SKM-1 (cell line): ENCODE measurements at regions not wholly inside any gene's neighbourhood (a gene's known extent, or its start where the extent isn't known, plus 50 kb on each side); places are given as distances from the start of the nearest gene placed in this dataset.
"Not testable (repeated sequence)": the region's sequence is repeated elsewhere in the genome, so short reads cannot be mapped to it uniquely, and the experiment has no call there.

Experiments used
- DNase-seq: peaks from one replicate; lab custom pipeline; 2025; ENCODE audit not compliant: unreplicated experiment; lab: John Stamatoyannopoulos, UW

- no peak for DNase-seq
Measured at GRCh38 chr3:170711786-170712185, 125.9 kb upstream of the SLC7A14 start.

GRCh38 chr3:170709046-170709445, 123.2 kb upstream of the SLC7A14 start:
- DNase-seq, result peak; percentile 83

- no peak for DNase-seq
Measured at GRCh38 chr3:170707899-170708298, 122.0 kb upstream of the SLC7A14 start.

- DNase-seq, result no peak
Measured at GRCh38 chr3:170705131-170705530, 119.3 kb upstream of the SLC7A14 start.

GRCh38 chr3:170703121-170703588, 117.3 kb upstream of the SLC7A14 start:
- DNase-seq, result no peak

- DNase-seq, result no peak
Measured at GRCh38 chr3:170701696-170702678, 116.1 kb upstream of the SLC7A14 start.

GRCh38 chr3:170700054-170700404, 114.2 kb upstream of the SLC7A14 start:
- no peak for DNase-seq

GRCh38 chr3:170699158-170700053, 113.5 kb upstream of the SLC7A14 start:
- DNase-seq, result no peak

- DNase-seq, result no peak
Measured at GRCh38 chr3:170697908-170698307, 112.0 kb upstream of the SLC7A14 start.

GRCh38 chr3:170697131-170697530, 111.3 kb upstream of the SLC7A14 start:
- DNase-seq, result no peak

GRCh38 chr3:170695486-170696064, 109.7 kb upstream of the SLC7A14 start:
- no peak for DNase-seq

GRCh38 chr3:170692720-170693119, 106.8 kb upstream of the SLC7A14 start:
- DNase-seq, result no peak

GRCh38 chr3:170690661-170690981, 104.7 kb upstream of the SLC7A14 start:
- no peak for DNase-seq

GRCh38 chr3:170689893-170690660, 104.2 kb upstream of the SLC7A14 start:
- DNase-seq, result no peak

GRCh38 chr3:170689296-170689829, 103.5 kb upstream of the SLC7A14 start:
- DNase-seq, result no peak

- not testable (repeated sequence) for DNase-seq
Measured at GRCh38 chr3:170688222-170688621, 102.3 kb upstream of the SLC7A14 start.

GRCh38 chr3:170680593-170680992, 94.7 kb upstream of the SLC7A14 start:
- no peak for DNase-seq

GRCh38 chr3:170679190-170679589, 93.3 kb upstream of the SLC7A14 start:
- no peak for DNase-seq

GRCh38 chr3:170670504-170670903, 84.6 kb upstream of the SLC7A14 start:
- DNase-seq, result no peak

GRCh38 chr3:170662986-170663385, 77.1 kb upstream of the SLC7A14 start:
- DNase-seq, result not testable (repeated sequence)
